Stimulated activated CD8-positive, alpha-beta memory T cell treated with anti-CD3 and anti-CD28 coated beads, Interleukin-15, amount 100 ng/mL, for 1 hour (primary cell): ENCODE measurements at regions not wholly inside any gene's neighbourhood (a gene's known extent, or its start where the extent isn't known, plus 50 kb on each side); places are given as distances from the start of the nearest gene placed in this dataset.

ENCODE experiments used
- DNase-seq: peaks from one replicate; pipeline ENCODE4 v3.0.0-alpha.2; 2020; ENCODE audit warnings: low read depth

DNA sequence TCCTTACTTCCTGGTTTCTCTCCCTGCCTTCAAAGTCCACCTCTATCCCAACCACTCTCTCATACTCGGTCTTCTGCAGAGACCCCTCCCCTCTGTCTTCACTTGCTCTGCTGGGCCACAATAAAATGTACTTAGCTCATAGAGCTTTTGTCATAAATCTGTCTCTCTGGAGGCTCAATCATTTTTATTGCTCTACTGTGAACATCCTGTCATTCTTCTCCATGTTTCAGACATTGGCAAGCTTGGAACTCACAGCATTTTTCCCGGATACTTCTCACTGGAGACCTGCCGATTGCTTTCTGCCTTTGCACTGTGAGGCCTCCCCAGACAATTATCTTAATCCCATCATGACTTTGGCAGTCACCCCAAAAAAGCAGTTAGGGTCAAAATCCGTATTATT lies 192.3 kb upstream of the ZMIZ1 start:
- no peak for DNase-seq

DNA sequence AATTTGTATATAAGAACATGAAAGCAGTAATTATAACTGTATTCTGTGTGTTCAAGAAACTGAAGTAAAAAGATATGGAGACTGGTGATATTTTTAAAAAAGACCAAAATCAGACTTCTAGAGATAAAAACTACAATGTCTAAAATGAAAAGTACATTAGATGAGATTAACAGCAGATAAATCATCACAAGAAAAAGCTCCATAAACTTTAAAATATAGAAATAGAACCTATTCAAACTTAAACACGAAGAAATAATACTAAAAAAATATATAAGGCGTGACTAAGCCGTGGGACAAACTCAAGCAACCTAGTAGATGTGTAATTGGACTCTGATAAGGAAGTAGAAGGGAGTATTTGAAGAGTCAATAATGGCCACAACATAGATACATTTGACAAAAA lies 189.1 kb upstream of the ZMIZ1 start:
- DNase-seq, result no peak

DNA sequence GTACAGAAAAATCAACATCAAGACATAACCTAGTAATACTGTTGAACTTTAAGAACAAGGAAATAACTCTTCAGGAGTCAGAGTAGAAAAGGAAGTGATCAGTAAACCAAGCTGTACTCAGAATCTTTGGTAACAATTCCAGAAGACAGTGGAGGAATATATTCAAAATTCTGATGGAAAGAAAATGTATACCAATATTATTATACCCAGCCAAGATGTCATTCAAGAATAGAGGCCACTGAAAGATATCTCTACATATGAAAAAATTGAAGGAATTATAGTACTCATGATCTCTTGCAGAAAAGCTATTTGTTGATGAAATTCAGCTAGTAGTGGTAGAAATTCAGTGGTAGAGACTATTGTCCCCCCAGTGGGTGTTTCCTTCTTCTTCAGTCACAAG lies 182.6 kb upstream of the ZMIZ1 start:
- DNase-seq, result no peak

DNA sequence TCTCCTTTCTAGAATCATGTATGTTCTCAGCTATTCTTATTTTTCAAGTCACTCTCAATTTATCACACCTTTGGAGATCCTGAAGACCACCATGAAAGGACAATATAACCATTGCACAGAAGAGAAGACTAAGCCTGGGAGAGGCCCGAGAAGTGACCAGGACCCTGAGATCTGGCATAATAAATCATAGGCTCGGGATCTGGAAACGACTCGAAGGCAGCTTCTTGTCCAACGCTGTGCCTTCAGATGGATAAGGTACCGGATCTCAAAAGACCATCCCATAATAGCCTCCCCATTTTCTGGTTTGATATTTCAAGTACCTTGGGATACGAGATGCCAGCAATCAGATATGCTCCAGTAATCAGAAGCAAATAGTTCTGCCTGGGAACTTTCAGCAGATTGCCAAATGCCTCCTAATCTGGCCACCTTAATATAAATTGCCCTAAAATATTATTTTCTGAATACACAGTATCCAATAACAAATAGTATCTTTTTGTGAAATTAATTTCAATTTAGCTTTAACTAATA lies 179.2 kb upstream of the ZMIZ1 start:
- DNase-seq, result no peak

DNA sequence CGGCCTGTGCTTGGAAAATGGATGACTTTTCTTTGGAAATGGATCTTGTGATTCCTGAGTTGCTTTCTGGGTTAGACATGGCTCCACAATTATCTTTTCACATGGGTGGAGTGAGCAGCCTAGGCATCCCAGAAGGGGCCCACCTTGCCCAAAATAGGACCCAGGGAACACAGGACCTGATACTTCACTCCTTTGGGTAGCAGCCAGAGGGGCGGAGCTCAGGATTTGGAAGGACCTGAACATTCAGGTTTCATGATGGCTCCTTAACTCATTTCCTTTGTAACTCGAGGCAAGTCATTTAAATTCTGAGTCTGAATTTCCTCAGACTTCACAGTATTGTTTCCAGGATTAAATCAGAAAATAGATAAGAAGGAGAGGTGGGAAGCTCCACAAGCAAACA lies 178.3 kb upstream of the ZMIZ1 start:
- no peak for DNase-seq

DNA sequence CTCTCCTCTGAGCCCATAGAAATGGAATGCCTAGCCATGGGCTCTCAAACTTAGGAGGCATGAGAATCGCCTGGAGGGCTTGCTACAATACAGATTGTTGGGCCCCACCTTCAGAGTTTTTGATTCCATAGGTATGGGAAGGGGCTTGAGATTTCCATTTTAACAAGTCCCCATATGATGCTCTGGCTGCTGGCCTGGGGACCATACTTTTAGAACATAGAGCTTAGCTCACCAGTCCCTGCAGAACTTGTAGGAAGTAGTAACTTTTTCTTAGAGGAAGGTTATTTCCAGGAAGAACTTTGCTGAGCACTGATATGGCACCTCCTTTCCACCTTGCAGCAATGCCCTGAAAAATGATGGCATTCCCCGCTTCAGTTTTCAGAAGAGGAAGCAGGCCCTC lies 177.0 kb upstream of the ZMIZ1 start:
- DNase-seq, result no peak

DNA sequence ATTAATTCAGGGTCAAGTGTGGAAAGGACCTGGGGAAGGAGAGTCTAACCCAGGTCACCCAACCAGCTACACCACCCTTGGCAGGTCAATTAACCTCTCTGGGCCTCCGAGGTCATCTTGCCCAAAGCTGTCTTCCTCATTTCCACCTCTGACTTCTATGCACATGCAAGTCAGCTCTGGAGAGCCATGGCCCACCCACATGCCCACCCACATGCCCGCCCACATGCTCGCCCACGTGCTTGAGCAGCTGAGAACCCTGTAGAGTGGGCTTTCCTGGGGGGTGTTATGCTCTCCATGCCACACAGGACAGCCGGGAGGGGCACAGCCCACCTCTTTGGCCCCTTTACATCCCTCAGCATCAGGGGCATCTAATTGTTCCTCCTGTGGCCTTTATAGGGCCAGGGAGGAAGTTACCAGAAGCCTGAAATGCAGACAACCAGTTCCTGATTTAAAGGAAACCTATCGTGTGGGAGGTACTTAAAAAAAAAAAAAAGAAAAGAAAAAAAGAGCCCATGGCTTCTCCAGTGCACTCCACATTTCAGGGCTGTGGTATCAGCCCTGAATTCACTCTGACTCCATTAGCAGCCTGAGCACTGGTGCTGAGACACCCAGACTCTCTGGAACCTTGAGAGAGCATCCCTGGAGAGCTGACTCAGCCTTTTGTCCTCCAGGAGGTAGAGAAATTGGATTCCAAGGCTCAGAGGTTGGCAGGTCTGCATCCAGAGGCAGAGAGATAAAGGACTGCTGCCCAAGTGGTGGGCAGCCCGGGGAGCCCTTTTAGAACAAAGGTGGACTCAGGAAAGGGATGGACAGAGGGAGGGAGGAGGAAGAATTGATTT lies 176.2 kb upstream of the ZMIZ1 start:
- no peak for DNase-seq

DNA sequence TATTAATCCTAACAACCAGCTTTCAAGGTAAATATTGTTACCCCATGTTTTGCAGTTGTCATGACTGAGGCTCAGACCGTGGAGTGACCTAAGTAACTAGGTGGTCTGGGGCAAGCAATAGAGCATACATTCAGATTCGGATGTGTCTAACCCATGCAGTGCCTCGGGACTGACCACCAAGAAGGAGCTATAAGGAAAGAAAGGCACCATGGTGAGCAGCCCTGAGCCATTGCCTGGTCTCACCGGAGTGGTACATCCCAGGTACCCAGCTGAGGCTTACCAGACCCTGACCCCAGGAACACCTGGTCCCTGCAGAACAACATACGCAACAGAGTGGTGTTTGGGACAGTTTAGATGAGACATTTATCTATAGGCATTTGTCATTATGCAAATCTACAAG lies 175.5 kb upstream of the ZMIZ1 start:
- DNase-seq, result no peak

DNA sequence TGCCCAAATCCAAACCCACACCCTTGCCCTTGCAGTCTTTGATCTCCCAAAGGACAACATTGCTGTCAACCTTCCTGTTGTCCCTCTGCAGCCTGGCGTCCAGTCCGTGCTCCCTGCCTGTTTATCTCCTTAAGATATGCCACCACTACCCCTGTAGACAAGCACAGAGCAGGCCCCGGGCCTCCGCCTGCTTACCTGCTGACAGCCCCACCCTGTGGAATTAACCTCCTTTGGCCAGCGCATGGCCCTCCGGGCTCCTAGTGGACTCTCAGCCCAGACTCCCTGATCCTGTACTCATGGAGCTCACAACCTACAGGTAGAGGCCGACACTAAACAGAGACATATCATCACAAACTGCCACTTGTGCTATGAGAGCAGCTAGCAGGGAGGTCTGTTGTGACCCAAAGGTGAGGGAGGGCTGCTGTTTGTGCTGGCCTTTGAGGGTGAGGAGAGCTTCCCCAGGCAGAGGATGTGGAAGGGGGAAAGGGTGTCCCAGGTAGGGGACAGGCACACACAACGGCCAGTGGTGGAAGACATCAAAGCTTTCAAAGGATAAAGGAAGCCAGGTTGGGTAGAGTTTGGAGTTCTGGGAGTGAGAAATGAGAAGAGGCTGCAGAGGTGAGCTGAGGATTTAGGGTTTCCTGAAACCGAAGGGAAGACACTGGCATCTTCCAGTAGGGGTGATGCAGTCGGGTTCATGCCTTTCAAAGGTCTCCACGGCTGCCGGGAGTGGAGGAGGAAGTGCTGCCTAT lies 174.5 kb upstream of the ZMIZ1 start:
- DNase-seq, result no peak

DNA sequence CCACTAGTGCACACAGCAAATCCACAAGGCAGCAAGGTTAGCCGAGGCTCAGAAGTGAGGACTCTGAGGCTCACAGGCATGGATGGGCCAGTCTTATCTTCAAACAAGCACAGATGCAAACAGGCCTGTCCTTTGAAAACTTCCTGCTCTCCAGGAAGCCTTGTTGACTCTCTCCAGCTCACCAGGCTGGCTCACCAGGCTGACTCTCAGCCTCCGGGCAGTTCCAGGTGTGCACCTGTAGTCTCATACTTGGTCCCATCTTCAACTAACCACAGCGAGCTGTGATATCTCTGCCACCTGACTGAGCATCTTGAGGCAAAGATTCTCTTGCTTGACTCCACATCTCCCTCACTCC lies 173.9 kb upstream of the ZMIZ1 start:
- no peak for DNase-seq

DNA sequence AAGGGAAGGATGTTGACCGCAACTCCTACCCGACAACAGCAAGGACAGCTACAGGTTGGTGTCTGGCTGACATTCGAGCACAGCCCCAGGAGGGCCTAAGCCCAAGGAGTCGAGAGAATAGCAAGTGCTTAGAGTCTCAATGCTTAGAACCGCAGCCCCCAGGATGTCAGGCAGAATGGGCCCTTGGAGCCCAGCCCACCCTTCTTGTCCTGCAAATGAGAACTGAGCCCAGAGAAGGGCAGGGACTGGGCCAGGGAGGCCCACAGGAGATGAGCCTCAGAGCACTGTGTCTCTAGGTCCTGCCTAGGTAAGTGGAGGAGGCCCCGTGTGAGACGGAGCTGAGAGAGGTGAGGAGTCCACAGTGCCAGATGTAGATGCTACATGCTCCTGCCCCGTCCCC lies 173.3 kb upstream of the ZMIZ1 start:
- no peak for DNase-seq

DNA sequence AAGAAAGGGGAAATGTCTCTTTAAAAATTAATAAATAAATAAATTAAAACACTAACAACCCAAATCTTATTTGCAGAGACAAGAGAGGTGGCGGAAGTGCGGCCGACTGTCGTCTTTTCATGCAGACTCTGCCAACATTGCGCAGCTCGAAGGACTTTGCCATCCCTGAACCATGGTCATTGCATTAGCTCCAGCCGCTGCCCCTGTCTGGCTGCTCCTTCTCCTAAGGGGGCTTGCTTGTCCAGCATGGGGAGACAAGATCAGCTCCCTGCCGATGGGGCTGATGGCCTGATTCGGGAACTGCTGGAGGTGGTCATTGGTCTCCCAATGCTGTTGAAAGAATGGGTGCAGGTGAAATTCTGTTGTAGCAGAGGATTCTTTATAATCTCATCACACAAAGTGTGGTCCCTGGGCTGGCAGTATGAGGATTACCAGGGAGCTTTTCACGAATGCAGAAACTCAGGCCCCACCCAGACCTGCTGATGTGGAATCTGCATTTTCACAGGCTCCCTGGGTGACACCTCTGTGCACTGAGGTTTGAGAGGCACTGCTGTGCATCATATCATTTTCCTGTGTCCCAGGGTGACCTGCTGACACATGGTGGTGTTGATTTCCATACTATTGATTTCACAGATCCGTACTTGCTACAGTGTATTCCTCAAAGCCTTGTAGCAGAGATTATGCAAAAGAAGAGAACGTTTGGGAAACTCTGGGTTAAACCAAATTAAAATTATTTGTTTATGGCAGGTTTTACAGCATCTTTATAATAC lies 172.4 kb upstream of the ZMIZ1 start:
- DNase-seq, result no peak

DNA sequence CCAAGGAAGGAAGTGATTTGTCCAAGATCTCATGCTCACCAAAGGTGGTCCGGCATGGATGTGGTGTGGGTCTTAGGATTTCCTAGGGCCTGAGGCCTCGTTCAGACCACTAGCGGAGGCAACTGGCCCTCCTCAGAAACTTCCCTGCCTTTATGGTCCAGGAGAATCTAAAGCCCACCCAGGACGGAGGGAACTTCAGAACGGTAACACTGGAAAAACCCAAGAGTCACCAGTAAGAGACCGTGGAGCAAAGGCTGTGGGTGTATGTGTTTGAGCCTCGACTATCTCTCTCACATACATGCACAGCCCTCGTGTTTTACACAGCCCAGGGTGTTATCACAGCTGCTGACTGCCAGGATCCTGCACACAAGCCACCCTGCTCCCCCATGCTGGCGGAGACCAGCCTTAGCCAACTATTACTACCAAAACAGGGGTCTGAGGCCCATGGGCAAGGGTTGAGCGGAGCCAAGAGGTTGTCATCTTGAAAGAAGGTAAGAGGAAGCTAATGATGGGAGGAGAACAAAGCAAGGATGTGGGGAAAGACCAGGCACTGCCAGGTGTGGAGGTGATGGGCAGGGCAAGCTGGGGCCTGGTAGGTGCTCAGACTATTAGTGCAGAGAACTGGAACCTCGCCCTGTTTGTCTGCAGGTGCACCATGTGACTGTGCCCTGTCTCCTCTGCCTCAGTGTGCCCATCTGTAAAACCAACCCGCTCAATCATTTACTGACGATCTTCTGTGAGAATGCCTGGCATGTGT lies 170.2 kb upstream of the ZMIZ1 start:
- DNase-seq, result no peak

DNA sequence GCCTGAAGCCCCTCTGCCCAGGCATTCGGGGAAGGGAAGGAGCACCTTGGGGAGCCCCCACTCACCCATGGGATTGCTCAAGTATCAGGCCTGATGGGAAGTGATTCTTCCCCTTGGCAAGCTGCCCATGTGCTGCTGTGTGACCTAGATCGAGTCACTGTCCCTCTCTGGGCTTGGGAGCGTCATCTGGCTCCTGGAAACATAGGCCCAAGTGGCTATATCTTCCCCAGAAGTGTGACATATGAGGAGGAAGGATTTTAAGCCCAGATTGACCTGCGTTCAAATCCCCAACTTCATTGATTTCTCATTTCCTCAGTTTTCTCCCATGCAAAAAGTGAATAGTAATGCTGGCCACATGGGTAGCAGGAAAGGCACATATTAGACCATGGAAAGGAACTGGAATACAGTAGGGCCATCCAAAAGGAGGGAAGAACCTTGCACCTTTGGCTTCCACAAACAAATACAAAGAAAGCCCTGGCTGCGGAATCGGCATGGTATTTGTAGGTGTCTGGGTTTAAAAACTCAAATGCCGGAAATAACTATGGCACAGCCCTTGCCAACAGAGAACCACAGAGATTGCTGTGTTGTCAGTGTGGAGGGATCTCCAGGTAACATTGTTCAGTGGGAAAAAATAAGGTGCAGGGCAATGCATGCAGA lies 169.5 kb upstream of the ZMIZ1 start:
- DNase-seq, result no peak

DNA sequence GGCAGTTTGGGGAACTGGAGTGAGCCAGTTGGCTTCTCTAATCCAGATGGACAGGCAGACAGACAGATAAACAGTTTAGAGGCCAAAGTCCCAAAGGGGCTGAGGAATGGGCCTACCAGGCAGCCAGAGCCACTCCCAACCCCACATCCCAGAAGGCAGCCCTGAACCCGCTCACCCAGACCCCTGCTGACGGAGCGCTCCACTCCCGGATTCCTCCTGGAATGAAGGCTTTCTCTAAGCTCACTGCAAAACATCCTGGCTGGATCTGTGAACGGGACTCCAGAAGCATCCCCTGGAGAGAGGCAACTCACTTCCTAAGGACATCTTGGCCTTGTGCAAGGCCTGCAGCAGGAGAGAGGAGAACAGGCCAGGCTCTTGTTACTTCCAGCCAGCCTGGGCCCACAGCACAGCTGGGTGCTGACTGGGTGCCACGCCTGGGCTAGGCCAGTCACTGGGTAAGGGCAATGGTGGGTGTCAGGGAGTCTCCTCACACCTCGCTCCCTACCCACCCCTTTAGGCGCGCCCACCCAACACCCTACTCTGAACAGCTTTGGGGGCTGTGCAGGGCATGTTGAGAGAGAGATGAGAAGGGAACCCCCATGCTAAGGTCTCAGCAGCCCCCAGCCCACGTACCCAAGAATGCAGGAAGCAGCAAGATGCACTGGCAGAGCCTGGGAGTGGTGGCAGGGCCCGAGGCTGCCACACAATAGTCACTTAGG lies 168.6 kb upstream of the ZMIZ1 start:
- DNase-seq, result no peak

DNA sequence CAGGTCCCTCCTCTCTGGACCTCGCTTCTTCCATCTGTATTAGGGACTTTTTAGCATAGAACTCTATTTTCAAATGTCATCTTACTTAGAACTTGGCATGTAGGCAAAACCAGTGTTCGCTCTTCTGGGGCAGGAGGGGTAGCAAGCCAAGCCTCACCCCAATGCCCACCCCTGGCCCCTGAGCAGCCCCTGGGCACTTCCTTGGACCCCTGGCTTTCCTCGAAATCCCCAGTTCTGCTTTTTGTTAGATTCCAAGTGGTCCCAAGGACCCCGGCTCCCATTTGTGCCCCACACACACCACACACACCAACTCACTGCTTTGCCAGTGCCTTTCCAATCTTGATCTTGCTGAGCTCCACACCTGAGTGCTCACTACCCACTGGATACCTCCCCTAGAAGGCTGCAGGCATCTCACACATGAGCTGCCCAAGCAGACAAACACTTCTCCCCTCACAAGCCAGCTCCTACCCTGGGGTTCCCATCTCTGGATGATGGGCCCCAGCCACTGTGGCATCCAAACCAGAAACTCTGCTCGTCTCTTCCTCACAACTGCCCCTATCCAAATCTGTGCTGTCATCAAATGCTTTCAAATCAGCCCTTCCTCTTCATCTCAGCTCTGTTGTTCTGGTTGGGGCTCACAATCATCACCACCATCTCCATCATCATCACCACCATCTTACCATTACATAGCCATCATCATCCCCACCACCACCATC lies 167.9 kb upstream of the ZMIZ1 start:
- DNase-seq, result no peak

DNA sequence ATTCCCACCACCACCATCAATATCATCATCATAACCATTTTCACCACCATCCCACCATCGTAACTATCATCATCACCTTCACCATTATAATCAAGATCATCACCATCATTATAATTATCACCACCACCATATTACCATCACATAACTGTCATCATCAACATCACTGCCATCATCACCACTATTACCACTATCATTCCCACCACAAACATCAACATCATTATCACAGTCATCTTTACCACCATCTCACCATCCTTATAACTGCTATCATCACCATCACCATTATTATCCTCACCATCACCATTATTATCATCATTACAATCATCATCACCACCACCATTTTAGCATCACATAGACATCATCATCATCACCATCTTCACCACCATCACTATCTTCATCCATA lies 167.1 kb upstream of the ZMIZ1 start:
- no peak for DNase-seq

DNA sequence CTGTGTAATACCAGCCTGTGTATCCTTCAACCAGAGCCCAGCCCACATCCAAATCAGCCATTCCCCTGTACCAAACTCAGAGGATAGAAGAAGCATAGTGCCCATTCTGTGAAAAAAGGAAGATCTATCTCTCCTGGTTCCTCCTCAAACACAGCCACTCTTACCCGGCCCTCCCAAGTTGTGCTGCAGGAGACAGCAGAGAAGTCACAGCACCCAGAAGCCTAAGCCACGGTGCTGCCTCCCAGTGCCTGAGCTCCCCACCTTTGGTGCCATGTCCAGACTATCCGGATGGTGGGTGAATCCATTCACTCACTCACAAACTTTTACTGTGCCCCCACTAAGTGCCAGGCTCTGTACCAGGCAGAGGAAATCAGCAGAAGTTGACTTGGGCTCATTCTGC lies 166.0 kb upstream of the ZMIZ1 start:
- DNase-seq, result no peak

DNA sequence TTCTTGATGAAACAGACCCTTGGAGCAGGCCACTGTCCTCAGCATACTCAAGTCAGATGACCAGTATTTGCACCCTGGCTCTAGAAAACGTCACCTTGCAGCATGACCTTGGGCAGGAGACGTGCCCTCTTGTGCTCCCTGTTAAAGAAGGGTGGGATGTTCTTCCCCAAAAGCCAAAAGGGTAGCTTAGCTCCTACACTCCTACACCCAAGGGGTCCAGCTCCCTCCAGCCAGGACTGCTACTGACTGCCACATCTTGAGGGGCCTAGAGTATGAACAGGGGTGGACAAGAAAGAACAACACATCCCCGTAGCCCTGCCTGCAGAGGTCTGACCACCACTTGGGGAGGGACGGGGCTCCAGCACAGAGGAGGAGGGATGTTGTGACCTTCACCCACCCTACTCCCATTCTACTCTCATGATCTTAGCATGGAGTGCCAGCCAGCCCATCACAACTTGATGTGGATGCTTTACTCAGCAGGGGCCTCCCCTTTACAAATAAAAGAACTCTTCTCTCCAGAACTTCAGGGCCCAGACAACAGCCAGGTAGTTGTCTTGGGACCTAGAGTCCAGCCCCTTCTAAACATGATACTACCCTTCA lies 165.3 kb upstream of the ZMIZ1 start:
- no peak for DNase-seq

DNA sequence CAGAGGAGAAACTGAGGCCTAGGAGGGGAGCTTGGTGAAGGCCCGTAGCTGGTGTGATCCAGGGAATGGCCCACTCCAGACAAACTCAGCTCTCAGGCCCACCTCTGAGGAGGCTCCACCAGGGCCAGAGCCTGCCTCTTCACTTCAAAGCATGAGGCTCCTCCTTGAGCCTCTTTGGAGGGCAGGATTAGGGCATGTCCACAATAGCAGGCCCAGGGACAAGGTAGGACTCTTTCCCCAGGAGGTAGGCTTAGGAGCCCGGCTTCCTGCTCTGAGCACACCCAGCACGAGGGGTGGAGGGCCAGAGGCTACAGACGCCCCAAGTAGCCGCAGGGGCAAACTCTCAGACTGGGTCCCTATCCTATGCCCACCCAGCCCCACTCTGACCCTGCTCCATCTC lies 164.6 kb upstream of the ZMIZ1 start:
- no peak for DNase-seq
